Suprapubic skin (tissue), 4 donors: ENCODE measurements at regions not wholly inside any gene's neighbourhood (a gene's known extent, or its start where the extent isn't known, plus 50 kb on each side); places are given as distances from the start of the nearest gene placed in this dataset.

Source experiments
- DNase-seq, 2 donors: peaks; one replicate each; pipeline ENCODE4 v3.0.0-alpha.2; 2019; ENCODE audit warnings: low spot score in 2 of 2
- H3K27ac ChIP-seq: fragments of 200-600 bp; sonication (generic); one replicate; pipeline ENCODE4 v1.5.1; 2019
- H3K27me3 ChIP-seq: fragments of 200-600 bp; sonication (generic); one replicate; pipeline ENCODE4 v1.5.1; 2019
- H3K36me3 ChIP-seq: fragments of 200-600 bp; sonication (generic); one replicate; pipeline ENCODE4 v1.5.1; 2019
- H3K4me1 ChIP-seq: fragments of 200-600 bp; sonication (generic); one replicate; pipeline ENCODE4 v1.5.1; 2019
- H3K4me3 ChIP-seq: fragments of 200-600 bp; sonication (generic); one replicate; pipeline ENCODE4 v1.5.1; 2019; ENCODE audit warnings: mild to moderate bottlenecking
- H3K9me3 ChIP-seq: fragments of 200-600 bp; sonication (generic); one replicate; pipeline ENCODE4 v1.5.1; 2019
- EP300 ChIP-seq: sonication (generic); formaldehyde crosslinking; IDR thresholded peaks from one replicate; pipeline ENCODE4 v1.6.1; 2017; ENCODE audit warnings: antibody characterized with exemption
- POLR2A ChIP-seq, 2 donors: fragments of 450-650 bp; IDR thresholded peaks; one replicate each; pipeline ENCODE4 v1.6.1; 2017; ENCODE audit warnings: antibody characterized with exemption in 2 of 2, mild to moderate bottlenecking in 2 of 2, moderate library complexity in 2 of 2
- POLR2AphosphoS5 ChIP-seq, 3 donors: sonication (generic); formaldehyde crosslinking; IDR thresholded peaks; one replicate each; pipeline ENCODE4 v1.6.1; 2017; ENCODE audit warnings: antibody characterized with exemption in 3 of 3
- WGBS: methylation state at CpG from one replicate; pipeline ENCODE4 v1.1.5; 2018; 5-methylcytosine and 5-hydroxymethylcytosine counted together
- TF ChIP-seq, protein P1 (sequence below), 2 donors: fragments of 200-600 bp in 1 of 2; fragments of 450-650 bp in 1 of 2; sonication (generic) in 1 of 2; IDR thresholded peaks; one replicate each; pipeline ENCODE4 v1.5.1; 2016 to 2019; ENCODE audit warnings: antibody characterized with exemption in 2 of 2, mild to moderate bottlenecking in 1 of 2, moderate library complexity in 1 of 2

GRCh38 chr3:74436184-74436583 lies 178.3 kb downstream of the CNTN3 start:
- Histone ChIP-seq H3K27ac (no peak overlapping the region), H3K9me3 (no peaks in the 10 kb centered on the region)
- DNase-seq = no peak

DNA sequence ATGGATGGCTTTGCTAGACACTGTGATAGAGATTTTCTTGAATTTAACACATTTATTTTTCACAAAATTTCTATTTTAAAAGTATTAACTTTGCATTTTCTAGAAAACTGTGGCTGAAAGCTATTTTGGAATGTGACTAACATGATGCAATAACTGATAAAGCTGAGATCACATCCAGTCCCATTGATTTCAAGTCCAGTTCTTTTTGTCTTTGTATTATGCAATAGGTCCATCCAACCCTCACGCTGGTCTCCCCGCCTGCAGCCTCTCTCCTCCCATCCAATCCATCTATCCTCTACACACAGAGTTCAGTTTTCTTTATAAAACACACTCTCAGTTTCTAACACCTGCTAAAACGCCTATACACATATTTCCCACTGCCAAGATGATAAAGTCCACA lies 178.8 kb downstream of the CNTN3 start:
- no peaks in the 10 kb centered on the region for H3K4me1 ChIP-seq
- no peaks in the 10 kb centered on the region for H3K9me3 ChIP-seq
- H3K4me3 ChIP-seq = no peak overlapping the region
- H3K27me3 ChIP-seq = no peaks in the 10 kb centered on the region
- DNase-seq = no peak
- no peak overlapping the region for H3K27ac ChIP-seq
- no peaks in the 10 kb centered on the region for H3K36me3 ChIP-seq
- WGBS = 74% methylated on average over 3 of the region's 3 CpGs
- TF ChIP-seq POLR2AphosphoS5 (IDR thresholded peaks at IDR 0.05) = no peak
- no peak for TF ChIP-seq POLR2A (IDR thresholded peaks at IDR 0.05)
- TF ChIP-seq, protein P1, sequence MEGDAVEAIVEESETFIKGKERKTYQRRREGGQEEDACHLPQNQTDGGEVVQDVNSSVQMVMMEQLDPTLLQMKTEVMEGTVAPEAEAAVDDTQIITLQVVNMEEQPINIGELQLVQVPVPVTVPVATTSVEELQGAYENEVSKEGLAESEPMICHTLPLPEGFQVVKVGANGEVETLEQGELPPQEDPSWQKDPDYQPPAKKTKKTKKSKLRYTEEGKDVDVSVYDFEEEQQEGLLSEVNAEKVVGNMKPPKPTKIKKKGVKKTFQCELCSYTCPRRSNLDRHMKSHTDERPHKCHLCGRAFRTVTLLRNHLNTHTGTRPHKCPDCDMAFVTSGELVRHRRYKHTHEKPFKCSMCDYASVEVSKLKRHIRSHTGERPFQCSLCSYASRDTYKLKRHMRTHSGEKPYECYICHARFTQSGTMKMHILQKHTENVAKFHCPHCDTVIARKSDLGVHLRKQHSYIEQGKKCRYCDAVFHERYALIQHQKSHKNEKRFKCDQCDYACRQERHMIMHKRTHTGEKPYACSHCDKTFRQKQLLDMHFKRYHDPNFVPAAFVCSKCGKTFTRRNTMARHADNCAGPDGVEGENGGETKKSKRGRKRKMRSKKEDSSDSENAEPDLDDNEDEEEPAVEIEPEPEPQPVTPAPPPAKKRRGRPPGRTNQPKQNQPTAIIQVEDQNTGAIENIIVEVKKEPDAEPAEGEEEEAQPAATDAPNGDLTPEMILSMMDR (IDR thresholded peaks at IDR 0.05) = no peak
- TF ChIP-seq EP300 = no peak

More at GRCh38 chr3:74436184-74436583, 178.3 kb downstream of the CNTN3 start:
- H3K4me3 ChIP-seq = no peak overlapping the region
- TF ChIP-seq, protein P1 (IDR thresholded peaks at IDR 0.05) = no peak
- TF ChIP-seq POLR2AphosphoS5 (IDR thresholded peaks at IDR 0.05) (no peak), EP300 (no peak), POLR2A (IDR thresholded peaks at IDR 0.05) (no peak)
- no peaks in the 10 kb centered on the region for H3K4me1 ChIP-seq
- H3K36me3 ChIP-seq = no peaks in the 10 kb centered on the region
- 89% methylated on average over 4 of the region's 4 CpGs for WGBS
- H3K27me3 ChIP-seq = no peaks in the 10 kb centered on the region

DNA sequence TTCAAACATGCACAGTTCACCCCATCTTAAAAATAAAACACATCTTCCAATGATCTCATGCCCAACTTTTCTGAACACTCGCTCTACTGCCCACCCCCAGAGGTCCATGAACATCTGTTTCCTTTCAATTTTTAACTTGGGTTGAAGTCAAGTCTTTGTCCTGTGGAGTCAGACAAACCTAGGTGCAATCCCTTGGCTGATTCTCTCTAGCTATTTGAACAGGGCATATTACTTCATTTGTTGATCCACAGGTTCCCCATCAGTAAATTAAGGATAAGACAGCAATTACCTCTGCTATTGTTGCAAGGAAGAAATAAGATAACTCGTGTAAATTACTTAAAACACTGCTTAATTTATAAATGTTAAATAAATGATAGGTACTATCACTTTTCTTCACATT lies 180.1 kb downstream of the CNTN3 start:
- DNase-seq = no peak
- Histone ChIP-seq H3K9me3 (no peaks in the 10 kb centered on the region), H3K27me3 (no peaks in the 10 kb centered on the region), H3K4me1 (no peaks in the 10 kb centered on the region), H3K4me3 (no peak overlapping the region), H3K36me3 (no peaks in the 10 kb centered on the region), H3K27ac (no peak overlapping the region)
- 68% methylated on average over 2 of the region's 2 CpGs for WGBS
- TF ChIP-seq POLR2A (IDR thresholded peaks at IDR 0.05) (no peak), POLR2AphosphoS5 (IDR thresholded peaks at IDR 0.05) (no peak), EP300 (no peak)
- TF ChIP-seq, protein P1 (IDR thresholded peaks at IDR 0.05) = no peak

DNA sequence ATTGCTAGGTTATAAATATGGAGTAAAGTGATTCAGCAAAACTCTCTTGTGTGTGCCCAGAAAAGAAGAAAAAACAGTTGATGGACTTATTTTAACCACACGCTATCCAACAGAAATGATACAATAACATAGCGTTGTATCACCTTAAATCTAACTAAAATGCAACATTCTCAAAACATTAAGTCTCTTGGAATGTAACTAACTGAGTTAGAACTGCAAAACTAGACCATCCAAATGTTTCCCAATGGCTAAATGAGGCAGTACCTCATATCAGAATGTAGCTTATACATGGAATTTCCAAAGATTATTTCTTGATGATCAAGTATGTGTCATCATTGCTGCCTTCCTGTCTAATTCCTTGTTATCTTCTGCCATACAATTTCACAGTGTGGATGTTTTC lies 187.9 kb downstream of the CNTN3 start:
- Histone ChIP-seq H3K27ac (no peak overlapping the region), H3K4me1 (no peaks in the 10 kb centered on the region), H3K36me3 (no peaks in the 10 kb centered on the region), H3K4me3 (no peak overlapping the region), H3K27me3 (no peaks in the 10 kb centered on the region), H3K9me3 (no peaks in the 10 kb centered on the region)
- no peak for TF ChIP-seq POLR2AphosphoS5 (IDR thresholded peaks at IDR 0.05)
- TF ChIP-seq, protein P1 (IDR thresholded peaks at IDR 0.05) = no peak
- no peak for TF ChIP-seq EP300
- no peak for TF ChIP-seq POLR2A (IDR thresholded peaks at IDR 0.05)
- DNase-seq = no peak
- WGBS = 91% methylated on average over 2 of the region's 2 CpGs

GRCh38 chr3:74423867-74424266 lies 190.6 kb downstream of the CNTN3 start:
- H3K36me3 ChIP-seq = no peaks in the 10 kb centered on the region
- no peaks in the 10 kb centered on the region for H3K9me3 ChIP-seq
- WGBS = 46% methylated on average over 2 of the region's 2 CpGs
- TF ChIP-seq, protein P1 (IDR thresholded peaks at IDR 0.05) = no peak
- TF ChIP-seq POLR2AphosphoS5 (IDR thresholded peaks at IDR 0.05) (no peak), POLR2A (IDR thresholded peaks at IDR 0.05) (no peak), EP300 (no peak)
- DNase-seq = no peak
- H3K27me3 ChIP-seq = no peaks in the 10 kb centered on the region
- H3K27ac ChIP-seq = no peak overlapping the region
- H3K4me1 ChIP-seq = no peaks in the 10 kb centered on the region
- no peak overlapping the region for H3K4me3 ChIP-seq
